ENCODE measurements at regions not wholly inside any gene's neighbourhood (a gene's known extent, or its start where the extent isn't known, plus 50 kb on each side); places are given as distances from the start of the nearest gene placed in this dataset.

DNA sequence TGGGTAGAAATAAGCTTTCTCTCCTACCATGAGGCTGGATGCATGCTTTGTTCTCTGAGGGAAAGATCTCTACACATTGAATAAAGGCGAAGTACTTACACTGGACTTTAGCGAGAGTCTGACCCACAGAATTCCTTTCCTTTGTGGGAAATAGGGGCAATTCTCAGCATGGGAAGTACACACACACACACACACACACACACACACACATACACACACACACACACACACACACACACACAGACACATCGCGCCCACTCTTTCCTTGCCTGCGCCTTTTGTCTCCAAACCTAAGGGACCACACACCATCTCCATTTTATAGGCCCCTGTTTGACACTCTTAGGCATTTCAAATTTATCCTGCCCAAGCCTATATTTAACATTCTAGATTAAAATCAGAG is 83.8 kb downstream of the LUZP4 start:
- ChIA-PET POLR2A (no interaction called here), CTCF (interaction anchor here (0.5 kb wide), 1 partner anchor 16 kb away, joined by 4 read pairs; no protein-coding TSS in a partner anchor)
- no peak for DNase-seq (ENCODE audit: extremely low spot score)
- TF ChIP-seq SP1 (IDR thresholded peaks at IDR 0.05) (no peak), L3MBTL2 (conservative IDR thresholded peaks at IDR 0.05) (no peak)

DNA sequence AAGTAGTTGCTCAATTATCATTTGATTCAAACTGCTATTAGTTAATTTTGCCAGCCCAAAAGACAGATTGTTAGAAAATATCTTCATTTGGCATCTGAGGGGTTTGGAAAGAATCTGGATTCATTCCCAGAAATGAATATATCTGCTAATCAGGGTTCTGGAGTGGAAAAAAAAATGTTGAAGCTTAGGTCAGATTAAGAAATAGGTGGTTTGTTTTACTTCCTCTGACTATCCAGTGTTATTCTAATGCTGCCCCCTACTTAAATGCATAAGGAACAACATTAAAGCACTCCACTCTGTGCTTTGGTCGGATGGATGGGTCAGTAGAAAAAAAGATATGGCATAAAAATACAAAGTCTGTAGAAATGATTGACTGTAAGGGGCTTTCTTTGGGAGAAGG is 89.0 kb downstream of the LUZP4 start:
- ChIA-PET CTCF (no interaction called here), POLR2A (no interaction called here)
- no peak for TF ChIP-seq LEF1 (IDR thresholded peaks at IDR 0.05; ENCODE audit: borderline replicate concordance)
- no peak for TF ChIP-seq CTBP1 (IDR thresholded peaks at IDR 0.05; ENCODE audit: borderline replicate concordance)
- TF ChIP-seq SUZ12 (IDR thresholded peaks at IDR 0.05), result no peak
- TF ChIP-seq SP1 (IDR thresholded peaks at IDR 0.05), result no peak
- TF ChIP-seq, protein P1, sequence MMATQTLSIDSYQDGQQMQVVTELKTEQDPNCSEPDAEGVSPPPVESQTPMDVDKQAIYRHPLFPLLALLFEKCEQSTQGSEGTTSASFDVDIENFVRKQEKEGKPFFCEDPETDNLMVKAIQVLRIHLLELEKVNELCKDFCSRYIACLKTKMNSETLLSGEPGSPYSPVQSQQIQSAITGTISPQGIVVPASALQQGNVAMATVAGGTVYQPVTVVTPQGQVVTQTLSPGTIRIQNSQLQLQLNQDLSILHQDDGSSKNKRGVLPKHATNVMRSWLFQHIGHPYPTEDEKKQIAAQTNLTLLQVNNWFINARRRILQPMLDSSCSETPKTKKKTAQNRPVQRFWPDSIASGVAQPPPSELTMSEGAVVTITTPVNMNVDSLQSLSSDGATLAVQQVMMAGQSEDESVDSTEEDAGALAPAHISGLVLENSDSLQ (IDR thresholded peaks at IDR 0.05), result no peak
- TF ChIP-seq HDGF (IDR thresholded peaks at IDR 0.05; ENCODE audit: borderline replicate concordance), result no peak
- TF ChIP-seq FOXK2 (IDR thresholded peaks at IDR 0.05), result no peak
- no peak for TF ChIP-seq TARDBP (IDR thresholded peaks at IDR 0.05)
- TF ChIP-seq NFRKB (IDR thresholded peaks at IDR 0.05), result no peak
- no peak for TF ChIP-seq ARNT (IDR thresholded peaks at IDR 0.05)
- TF ChIP-seq ZNF384 (IDR thresholded peaks at IDR 0.05), result no peak
- no peak for TF ChIP-seq ELF4 (IDR thresholded peaks at IDR 0.05)
- TF ChIP-seq FOXM1 (IDR thresholded peaks at IDR 0.05; ENCODE audit: borderline replicate concordance), result no peak
- TF ChIP-seq L3MBTL2 (conservative IDR thresholded peaks at IDR 0.05), result no peak
- TF ChIP-seq FOXA1 (IDR thresholded peaks at IDR 0.05), result no peak
- TF ChIP-seq BHLHE40 (IDR thresholded peaks at IDR 0.05; ENCODE audit: borderline replicate concordance), result no peak
- no peak for DNase-seq (ENCODE audit: extremely low spot score)

DNA sequence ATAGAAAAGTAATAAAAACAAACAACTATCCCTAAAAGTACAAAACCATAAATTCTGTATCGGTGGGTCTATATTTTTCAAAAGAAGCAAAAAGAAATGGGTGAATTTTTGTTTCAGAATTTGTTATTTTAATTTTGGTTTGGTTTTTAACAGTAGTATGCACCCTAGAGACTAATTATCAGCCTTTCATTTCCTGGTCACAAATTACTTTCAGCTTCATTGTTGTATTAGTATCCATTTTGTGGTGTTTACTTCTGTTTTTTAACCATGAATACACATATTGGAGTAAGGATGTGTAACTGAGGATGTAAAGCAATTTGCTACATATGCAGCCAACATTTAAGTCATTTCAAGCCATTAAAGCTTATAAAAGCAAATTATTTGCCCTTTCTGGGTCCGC is 97.8 kb downstream of the LUZP4 start:
- CTCF ChIA-PET, result no interaction called here
- POLR2A ChIA-PET, result no interaction called here
- no peak for DNase-seq (ENCODE audit: extremely low spot score)
- TF ChIP-seq NFRKB (IDR thresholded peaks at IDR 0.05) (no peak), LEF1 (IDR thresholded peaks at IDR 0.05; ENCODE audit: borderline replicate concordance) (no peak), SUZ12 (IDR thresholded peaks at IDR 0.05) (no peak), TARDBP (IDR thresholded peaks at IDR 0.05) (no peak), SP1 (IDR thresholded peaks at IDR 0.05) (no peak), ZNF384 (IDR thresholded peaks at IDR 0.05) (no peak), FOXM1 (IDR thresholded peaks at IDR 0.05; ENCODE audit: borderline replicate concordance) (no peak), FOXK2 (IDR thresholded peaks at IDR 0.05) (no peak), ELF4 (IDR thresholded peaks at IDR 0.05) (no peak), FOXA1 (IDR thresholded peaks at IDR 0.05) (no peak), CTBP1 (IDR thresholded peaks at IDR 0.05; ENCODE audit: borderline replicate concordance) (no peak), ARNT (IDR thresholded peaks at IDR 0.05) (no peak)
- TF ChIP-seq, protein P1 (IDR thresholded peaks at IDR 0.05), result no peak

DNA sequence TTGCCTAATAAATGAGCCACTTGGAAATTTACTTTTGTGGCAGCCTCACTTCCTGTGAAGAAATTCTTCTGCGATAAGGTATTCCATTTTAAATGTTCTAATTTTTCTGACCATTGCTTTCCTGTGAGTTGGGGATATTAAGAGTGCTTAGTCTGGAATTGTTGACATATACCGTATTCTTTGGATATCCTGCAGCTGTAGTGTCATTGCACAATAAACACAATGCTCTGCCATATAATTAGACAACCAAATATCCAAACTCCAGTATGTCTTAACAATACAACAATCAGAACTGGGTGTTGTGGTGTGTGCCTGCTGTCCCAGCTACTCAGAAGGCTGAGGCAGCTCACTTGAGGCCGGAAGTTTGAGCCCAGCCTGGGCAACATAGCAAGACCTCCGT is 99.4 kb downstream of the LUZP4 start:
- no peak for TF ChIP-seq LEF1 (IDR thresholded peaks at IDR 0.05; ENCODE audit: borderline replicate concordance)
- TF ChIP-seq FOXK2 (IDR thresholded peaks at IDR 0.05), result no peak
- TF ChIP-seq CTBP1 (IDR thresholded peaks at IDR 0.05; ENCODE audit: borderline replicate concordance), result no peak
- no peak for TF ChIP-seq SP1 (IDR thresholded peaks at IDR 0.05)
- no peak for TF ChIP-seq FOXA1 (IDR thresholded peaks at IDR 0.05)
- no peak for TF ChIP-seq FOXM1 (IDR thresholded peaks at IDR 0.05; ENCODE audit: borderline replicate concordance)
- no peak for TF ChIP-seq ZNF384 (IDR thresholded peaks at IDR 0.05)
- TF ChIP-seq, protein P1 (IDR thresholded peaks at IDR 0.05), result no peak
- TF ChIP-seq ELF4 (IDR thresholded peaks at IDR 0.05), result no peak
- no peak for TF ChIP-seq BHLHE40 (IDR thresholded peaks at IDR 0.05; ENCODE audit: borderline replicate concordance)
- no peak for TF ChIP-seq NFRKB (IDR thresholded peaks at IDR 0.05)
- CTCF ChIA-PET, result interaction anchor here (0.6 to 1.3 kb wide), 2 partner anchors 13 to 15 kb away, joined by 4 to 7 read pairs; no protein-coding TSS in a partner anchor
- POLR2A ChIA-PET, result no interaction called here
- no peak for DNase-seq (ENCODE audit: extremely low spot score)

DNA sequence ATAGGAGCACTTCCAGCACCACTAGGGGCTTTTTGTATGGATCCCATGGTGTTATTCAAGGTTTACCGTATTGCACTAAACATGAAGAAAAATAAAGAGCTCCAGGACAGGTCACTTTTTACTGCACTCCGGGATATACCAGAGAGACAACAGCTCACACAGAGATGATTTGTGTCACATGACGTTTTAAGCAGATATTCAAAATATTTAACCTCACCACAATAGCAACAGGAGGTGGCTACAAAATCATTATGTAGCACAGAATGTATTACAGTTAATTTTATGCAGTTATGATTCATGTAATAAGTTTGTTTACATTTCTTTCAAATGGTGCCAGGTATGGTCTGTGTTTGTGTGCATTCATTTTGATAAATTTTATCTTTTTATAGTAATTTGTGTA is 100.6 kb downstream of the LUZP4 start:
- CTCF ChIA-PET, result no interaction called here
- POLR2A ChIA-PET, result no interaction called here

More for the DNA sequence above, 100.6 kb downstream of the LUZP4 start:
- no peak for TF ChIP-seq BHLHE40 (IDR thresholded peaks at IDR 0.05; ENCODE audit: borderline replicate concordance)
- no peak for TF ChIP-seq FOXA1 (IDR thresholded peaks at IDR 0.05)
- TF ChIP-seq SP1 (IDR thresholded peaks at IDR 0.05), result no peak
- no peak for TF ChIP-seq NFRKB (IDR thresholded peaks at IDR 0.05)
- no peak for TF ChIP-seq ZNF384 (IDR thresholded peaks at IDR 0.05)
- TF ChIP-seq FOXK2 (IDR thresholded peaks at IDR 0.05), result no peak
- no peak for TF ChIP-seq TARDBP (IDR thresholded peaks at IDR 0.05)
- TF ChIP-seq, protein P1 (IDR thresholded peaks at IDR 0.05), result no peak
- TF ChIP-seq L3MBTL2 (conservative IDR thresholded peaks at IDR 0.05), result no peak
- TF ChIP-seq LEF1 (IDR thresholded peaks at IDR 0.05; ENCODE audit: borderline replicate concordance), result no peak
- no peak for TF ChIP-seq ARNT (IDR thresholded peaks at IDR 0.05)
- TF ChIP-seq FOXM1 (IDR thresholded peaks at IDR 0.05; ENCODE audit: borderline replicate concordance), result no peak
- TF ChIP-seq SUZ12 (IDR thresholded peaks at IDR 0.05), result no peak
- no peak for TF ChIP-seq HDGF (IDR thresholded peaks at IDR 0.05; ENCODE audit: borderline replicate concordance)
- DNase-seq (ENCODE audit: extremely low spot score), result no peak
